ENCODE measurements at regions not wholly inside any gene's neighbourhood (a gene's known extent, or its start where the extent isn't known, plus 50 kb on each side); places are given as distances from the start of the nearest gene placed in this dataset.
"Not testable (repeated sequence)": the region's sequence is repeated elsewhere in the genome, so short reads cannot be mapped to it uniquely, and the experiment has no call there.

DNA sequence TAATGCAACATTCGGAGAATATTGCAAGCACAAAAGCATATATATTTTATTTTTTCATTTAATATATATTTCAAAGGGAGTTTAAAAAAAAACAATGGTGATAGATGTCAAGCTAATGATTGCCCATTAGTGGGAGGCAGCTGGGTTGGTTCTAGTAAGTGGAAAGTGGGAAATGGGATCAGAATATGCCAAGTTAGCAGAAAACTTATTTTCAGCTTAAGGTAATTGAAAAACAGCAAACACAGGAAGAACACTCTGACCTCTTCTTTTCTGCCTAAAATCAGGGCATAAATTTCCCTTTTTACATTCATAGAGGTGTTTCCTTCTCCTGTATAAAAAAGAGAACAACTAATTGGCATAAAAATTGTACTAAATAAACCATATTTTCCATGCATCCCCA, 535.3 kb upstream of the SYT4 start:
- no peak for DNase-seq (ENCODE audit: low spot score)

DNA sequence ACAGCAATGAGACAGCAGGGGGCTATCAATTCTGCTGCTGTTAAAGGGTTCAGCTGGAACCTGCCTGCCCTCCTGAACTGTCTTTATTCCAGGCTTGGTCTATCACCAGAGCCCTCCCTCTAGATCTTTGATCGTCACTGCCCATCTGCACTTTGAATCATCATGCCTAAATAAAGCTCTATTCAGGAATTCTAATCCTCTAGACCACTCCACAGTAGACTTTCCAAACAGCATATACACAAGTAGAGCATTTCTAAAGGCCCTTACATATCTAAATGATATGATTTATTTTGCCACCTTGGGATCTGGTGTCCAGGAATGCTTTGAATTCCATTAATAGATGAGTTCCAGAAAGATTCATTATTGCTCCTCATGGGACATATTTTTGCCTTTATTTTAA, 542.1 kb upstream of the SYT4 start:
- DNase-seq (ENCODE audit: low spot score), result no peak

DNA sequence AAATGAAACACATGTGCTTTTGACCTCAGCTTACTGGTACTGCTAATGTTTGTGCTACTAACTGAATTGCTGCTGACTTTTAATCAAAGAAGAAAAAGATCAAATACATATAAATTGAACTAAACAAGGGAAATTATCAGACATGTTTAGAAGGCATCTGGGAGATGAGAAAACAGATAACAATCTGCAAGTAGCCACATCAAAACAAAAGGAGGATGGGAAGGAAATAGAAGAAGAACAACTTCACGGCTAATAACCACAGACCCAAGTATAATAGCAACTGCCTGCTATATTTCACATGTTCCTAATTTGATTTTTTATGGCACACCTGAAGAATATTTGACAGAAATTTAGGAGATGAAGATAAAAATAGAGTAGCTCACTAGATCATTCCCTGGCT, 542.6 kb upstream of the SYT4 start:
- DNase-seq (ENCODE audit: low spot score), result no peak

DNA sequence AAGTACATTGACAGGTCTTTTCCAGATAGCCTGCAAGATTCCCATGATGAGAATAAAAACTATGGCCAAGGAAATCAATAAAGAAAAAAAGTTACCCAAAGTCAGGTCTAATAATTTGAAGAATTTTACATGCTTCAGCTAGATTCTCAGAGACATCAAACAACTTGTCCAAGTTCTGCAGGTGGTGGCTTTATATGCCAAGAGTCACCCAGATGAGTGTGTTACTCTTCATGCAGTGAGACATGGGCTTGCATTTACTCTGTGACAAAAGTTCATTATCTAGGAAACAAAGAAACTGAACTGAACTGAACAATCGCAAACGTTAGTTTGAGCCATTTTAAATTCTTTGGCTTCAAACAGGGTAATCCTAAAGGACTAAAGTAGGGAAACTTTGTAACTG, 548.5 kb upstream of the SYT4 start:
- no peak for DNase-seq (ENCODE audit: low spot score)

DNA sequence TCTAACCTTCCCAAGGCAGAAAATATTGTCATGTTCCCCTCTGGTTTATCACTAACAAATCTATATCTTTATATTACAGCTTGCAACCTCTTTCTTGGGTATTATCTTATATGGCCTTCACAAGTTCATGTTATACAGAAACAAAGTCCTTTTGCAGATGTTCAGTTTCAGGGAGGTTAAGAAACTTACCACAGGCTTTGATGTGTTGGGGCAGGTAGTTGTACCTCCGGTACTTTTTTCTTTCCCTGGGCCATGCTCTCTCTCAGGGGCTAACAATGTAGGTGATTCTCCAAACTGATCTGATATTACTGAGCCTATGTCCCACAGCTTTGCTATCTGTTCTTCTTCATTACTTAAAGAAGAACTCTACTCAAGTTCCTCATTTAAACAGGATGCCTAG, 548.9 kb upstream of the SYT4 start:
- no peak for DNase-seq (ENCODE audit: low spot score)

DNA sequence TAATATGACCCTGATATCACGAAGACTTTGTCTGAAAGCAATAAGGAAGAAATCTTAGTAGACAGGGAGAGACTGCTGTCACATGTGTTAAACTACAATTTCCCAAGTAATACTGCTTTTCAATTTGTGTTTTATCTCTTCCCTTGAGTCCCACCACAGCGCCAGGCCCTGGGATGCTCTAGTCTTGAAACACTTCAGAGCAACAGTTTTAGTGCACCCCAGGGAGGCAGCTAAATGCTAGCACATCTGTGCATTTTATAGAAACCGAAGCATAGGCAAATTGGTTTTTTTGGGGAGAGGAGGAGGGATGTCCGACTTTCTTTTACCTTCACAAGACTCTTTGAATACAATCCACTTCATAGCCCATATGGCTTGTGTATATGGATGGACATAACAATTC, 550.0 kb upstream of the SYT4 start:
- no peak for DNase-seq (ENCODE audit: low spot score)

DNA sequence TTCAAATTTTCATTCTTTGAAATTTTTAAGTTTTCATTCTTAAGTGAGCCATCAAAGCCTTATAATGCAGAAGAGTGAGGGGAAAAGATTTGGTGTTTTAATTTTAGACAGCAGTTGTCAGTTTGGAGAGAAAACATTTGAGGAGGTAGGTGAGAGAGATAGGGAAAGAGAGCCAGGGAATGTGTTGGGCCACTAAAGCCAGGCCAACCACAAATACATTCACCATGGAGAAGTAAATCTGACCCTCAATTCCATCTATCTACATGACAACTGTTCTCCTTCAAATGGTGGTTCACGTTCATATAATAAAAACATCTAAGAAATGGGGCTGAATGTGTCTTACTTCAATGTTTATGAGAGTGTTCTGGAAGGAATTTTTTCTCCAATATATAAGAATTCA, 553.0 kb upstream of the SYT4 start:
- no peak for DNase-seq (ENCODE audit: low spot score)

DNA sequence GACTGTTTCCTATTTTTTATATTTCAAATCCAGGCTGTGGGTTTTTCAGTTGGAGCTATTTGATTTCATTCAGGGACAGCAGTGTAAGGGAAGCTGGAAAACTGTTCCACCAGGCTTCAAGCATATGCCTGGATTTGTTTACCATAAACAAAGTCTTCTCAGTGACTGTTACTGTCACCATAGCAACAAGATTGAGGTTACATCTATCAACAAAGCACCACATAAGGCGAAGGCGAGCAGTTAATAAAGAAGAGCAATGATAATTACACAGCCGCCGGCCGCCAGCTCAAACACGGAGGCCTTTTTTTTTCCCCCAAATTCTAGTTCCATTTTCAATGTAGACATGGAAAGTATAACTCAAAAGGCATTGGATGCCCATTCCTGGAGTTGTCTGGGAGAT, 553.7 kb upstream of the SYT4 start:
- DNase-seq (ENCODE audit: low spot score), result peak; percentile 9

DNA sequence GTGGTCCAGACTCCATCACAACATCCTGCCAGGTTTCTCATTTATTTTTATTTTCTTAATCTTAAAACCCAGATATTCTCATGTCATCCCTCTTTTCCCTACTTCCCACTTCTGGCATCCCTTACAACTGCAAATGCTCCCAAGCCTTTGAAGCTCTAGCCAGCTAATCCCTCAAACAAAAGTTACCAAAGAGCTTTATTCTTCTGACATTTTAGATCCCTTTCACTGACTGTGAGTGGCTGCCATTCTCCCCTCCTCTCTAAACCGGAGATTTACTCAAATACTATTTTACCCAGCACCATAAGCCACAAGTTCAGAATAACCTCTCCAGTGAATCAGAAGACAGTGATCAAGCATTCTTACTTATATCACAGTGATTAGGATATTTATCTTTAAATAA, 569.0 kb upstream of the SYT4 start:
- DNase-seq (ENCODE audit: low spot score), result no peak

DNA sequence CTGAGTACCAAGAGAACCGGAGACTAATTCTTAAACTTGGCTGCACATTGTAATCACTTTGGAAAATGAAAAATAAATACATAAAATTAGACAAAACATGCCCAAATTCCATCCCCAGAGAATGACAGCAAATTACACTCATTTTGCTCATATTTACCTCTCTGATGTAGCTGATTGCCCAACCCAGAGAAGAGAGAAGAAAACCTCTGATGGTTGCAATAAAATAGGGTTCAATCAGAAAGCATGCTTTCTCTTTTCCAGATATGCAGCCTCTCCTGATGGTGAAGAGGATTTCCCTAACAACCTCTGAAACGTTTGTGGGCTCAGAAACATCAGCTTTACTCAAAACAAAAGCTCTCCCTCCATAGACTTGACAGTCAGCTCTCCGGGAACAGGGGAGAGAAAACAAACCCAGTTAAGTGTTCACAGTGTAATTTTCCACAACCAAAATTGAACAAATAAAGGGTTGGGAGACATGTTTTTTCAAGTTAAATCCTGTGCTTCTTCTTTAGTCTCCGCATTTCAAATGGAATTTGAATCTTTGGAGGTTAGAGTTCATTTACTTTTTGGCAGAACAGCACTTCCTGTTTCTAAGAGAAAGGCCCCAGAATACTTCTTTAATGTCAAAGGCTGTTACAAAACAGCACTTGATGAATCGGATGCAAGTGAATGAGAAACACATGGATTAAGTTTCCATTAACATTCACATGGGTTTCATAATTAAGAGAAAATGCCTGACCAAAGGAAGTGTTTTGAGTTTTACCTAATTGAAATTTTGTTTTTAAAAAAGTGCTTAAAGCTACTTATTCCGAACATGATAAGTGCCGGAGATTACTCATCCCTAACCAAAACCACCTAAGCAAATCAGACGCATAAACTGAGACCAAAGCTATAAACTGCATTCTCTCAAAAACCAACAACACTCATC, 570.1 kb upstream of the SYT4 start:
- no peak for DNase-seq (ENCODE audit: low spot score)

DNA sequence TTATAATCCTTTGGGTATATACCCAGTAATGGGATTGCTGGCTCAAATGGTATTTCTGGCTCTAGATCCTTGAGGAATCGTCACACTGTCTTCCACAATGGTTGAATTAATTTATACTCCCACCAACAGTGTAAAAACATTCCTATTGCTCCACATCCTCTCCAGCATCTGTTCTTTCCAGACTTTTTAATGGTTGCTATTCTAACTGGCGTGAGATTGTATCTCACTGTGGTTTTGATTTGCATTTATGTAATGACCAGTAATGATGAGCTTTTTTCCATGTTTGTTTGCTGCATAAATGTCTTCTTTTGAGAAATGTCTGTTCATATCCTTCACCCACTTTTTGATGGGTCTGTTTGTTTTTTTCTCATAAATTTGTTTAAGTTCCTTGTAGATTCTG, 572.5 kb upstream of the SYT4 start:
- DNase-seq (ENCODE audit: low spot score), result not testable (repeated sequence)

DNA sequence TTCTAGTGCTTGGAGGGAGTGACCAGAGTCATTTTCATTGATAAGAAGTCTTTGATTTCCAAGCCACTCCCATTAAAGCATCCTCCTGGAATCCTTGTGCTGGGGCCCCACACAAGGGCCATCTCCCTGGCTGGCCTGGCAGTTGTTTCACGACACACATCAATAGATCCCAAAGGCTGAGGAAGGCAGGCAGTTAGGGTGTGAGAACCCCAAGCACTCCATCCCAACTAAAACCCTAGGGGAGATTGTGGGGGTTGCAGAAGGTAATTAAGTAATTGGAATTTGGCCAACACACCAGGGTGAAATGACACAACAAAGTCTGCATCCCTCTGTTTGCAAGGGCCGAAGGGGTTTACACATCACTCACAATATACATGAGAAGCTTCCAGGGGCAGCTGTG, 578.1 kb upstream of the SYT4 start:
- no peak for DNase-seq (ENCODE audit: low spot score)

DNA sequence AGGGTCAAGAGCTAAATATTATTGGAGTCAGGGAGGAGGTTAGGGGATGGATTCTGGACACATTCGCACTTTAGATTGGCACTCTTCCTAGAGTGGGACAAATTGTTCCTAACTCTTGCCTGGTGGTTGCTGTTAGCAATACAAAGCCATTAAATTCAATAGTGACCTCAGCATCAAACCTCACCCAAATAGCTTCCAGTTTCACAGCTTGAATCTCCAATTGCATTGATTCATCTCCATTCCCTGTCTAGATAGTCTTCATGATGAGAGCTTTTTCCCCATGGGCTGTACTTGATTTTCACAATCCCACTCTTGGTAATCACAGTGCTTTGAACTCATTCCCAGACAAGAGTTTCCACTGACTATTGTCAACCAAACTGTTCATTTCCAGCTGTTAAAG, 585.9 kb upstream of the SYT4 start:
- no peak for DNase-seq (ENCODE audit: low spot score)

DNA sequence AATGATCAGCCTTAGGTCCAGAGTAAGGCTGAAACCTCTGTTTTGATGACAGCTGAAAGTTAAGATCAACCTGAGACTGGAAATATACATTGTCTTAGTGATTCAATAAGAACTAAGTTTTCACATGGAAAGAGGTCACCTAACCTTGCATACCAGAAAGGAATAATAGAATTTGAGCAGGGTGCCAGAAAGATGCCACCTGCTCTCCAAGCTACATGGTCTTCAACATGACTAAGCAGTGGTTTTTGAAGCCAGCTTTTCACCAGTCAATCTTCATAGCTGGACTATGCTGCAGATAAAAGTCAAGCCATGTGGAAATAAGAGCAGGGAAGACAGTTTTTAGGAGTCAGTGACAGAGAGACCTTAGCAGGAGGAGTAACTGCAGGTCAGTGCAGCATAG, 589.4 kb upstream of the SYT4 start:
- DNase-seq (ENCODE audit: low spot score), result no peak

DNA sequence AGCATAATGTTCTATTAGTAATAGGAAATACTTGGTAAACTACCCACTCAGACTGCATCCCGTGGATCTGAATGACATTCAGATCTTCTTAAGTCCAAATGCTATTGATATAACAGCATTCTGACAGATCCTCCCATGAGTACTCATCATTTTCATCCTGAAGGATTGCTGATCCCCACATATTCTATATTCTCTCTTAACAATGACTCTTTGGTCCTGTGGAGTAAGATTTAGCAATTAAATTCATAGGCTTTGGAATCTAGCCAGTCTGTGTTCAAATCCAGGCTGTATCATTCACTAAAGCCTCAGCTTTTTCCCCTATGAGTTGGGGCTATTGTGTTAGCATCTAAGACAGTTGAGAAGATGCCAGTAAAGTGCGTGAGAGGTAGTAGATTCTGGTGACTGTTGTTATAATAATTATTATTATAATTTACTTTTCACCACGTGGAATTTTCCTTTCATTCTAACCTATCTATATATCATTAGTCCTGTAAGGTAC, 591.3 kb upstream of the SYT4 start:
- DNase-seq (ENCODE audit: low spot score), result no peak

DNA sequence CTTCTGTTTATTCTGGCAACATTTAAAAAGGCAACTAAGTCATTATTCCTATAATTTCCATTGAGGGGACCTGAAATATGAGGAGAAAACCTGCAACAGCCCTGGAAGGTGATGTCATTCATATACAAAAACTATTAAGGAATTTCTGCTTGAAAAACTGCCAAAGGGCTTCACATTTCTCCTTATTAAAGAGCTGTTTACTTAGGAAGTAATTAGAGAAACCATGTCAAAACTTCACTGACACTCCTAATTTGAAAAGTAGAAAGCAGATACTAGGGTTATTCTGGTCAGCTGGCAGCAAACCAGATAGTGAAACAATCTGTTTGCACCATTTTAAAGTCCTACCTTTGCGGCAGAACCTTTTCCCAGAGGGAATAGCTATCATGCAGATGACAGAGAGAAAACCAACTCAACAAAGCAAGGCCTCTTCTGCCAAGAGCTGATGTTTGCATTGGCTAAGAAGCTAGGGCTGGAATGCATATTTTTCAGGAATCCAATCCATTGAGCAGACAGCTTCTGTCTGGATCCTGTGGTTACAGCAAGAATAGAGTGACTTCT, 592.2 kb upstream of the SYT4 start:
- no peak for DNase-seq (ENCODE audit: low spot score)

DNA sequence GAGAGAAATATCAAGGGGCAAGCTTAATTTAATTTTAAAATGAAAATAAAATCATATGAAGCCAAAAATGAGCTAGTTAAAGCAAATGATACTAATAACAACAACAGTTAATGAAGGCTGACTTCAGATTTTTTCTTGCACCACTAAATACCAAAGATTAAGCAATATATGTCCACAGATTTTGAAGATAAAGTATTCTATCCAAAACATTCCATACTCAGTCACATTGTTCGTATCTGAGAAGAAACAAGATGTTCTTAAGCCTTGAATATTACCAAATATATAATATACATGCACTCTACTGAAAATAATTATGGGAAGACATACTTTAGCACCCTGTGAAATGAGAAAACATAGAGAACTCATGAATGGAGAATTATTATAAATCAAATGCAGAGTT, 593.3 kb upstream of the SYT4 start:
- no peak for DNase-seq (ENCODE audit: low spot score)

DNA sequence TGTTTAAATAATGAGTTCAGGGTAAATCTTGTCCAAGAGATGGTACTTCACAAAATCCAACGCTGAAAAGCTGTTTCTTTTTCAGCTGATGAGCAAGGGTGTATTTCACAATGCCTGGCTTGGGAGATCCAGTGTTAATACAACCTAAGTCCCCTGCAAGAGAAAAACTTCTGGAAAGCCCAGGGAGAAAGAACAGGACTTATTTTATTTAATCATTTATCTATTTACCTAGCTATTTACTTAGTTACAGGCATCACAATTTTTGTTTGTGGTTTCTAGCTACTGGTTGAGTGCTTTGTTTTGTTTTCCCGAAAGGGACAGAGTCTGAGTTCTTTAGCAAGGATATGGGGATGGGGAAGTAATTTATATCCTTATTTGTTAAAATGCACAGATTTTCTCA, 598.2 kb upstream of the SYT4 start:
- DNase-seq (ENCODE audit: low spot score), result no peak

DNA sequence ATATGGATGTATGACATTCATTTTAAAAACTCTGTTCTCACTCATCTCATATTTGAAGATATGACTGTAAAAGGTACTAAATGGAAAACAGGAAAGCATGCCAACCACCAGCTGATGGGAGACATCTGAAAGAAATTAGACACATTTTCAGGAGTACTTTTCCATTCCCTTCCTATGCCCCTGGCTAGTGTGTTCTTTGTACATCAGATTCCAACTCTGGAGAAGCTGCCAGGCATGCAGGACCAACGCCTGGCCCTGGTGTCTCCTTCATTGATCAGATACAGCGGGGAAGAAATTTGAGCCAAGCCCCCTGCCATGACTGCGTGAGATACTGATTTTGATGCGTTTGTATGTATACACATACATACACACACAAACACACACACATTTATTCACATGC, 599.0 kb upstream of the SYT4 start:
- no peak for DNase-seq (ENCODE audit: low spot score)

DNA sequence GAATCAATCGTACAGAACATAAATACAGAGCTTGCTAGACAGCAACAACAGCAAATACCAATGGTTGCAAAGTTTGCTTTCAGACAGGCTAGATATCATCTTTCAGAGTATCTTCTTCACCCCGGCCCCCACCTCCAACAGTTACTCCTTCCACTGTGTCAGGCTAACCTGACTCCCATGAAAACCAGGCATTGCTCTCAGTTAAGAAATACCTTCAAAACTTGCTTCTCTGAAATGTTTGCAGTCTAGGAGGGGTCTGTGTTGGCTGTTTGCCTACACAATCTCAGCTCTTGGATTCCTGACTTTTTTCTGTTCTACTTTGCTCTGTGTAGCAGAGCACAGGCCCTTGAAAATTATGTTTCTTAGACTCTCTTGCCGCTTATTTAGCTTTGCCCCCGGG, 599.5 kb upstream of the SYT4 start:
- no peak for DNase-seq (ENCODE audit: low spot score)

DNA sequence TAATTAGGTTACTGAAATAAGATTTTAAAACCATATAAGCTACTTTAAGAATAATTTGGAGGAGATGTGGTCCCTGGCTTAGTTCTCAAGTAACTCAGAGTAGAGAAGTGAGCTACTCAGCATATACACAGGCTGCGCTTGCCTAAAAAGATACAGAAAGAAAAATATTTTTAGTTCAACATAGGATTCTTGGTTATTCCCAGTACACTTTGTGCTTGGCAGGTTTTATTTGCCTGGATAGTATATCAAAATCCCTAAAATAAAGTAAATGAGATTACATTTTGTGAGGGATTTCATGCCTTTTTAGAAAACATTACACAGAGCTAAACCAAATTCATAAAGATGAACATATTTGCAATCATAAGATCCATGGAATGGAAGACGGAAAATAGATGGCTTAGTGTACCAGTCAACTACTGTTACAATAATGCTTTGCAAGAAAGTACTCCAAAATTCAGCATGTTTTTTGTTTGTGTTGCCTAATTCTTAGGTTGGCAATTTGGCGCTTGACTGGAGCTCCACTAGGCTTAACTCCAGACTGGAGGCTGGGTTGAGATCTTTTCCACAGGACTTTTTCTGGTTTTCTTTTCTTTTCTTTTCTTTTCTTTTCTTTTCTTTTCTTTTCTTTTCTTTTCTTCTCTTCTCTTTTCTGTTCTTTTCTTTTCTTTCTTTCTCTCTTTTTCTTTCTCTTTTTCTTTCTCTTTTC, 600.5 kb upstream of the SYT4 start:
- no peak for DNase-seq (ENCODE audit: low spot score)

DNA sequence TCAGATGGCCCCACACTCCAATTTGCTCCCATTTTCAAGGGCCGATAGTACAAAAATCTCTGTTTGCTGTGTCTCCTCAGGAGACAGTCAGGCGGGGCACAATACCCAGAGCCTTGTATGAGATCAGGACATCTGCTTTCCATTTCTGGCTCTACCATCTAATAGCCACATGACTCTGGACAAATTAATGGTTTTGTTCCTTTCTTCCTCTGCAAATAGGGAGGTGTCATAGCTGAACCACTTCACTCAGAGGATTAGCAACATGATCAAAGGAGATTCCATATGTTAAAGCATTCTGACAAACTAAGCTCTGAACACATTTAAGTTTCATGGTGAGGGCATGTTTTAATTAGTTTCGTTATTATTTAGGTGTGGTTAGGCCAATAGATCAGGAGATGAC, 602.1 kb upstream of the SYT4 start:
- DNase-seq (ENCODE audit: low spot score), result no peak

DNA sequence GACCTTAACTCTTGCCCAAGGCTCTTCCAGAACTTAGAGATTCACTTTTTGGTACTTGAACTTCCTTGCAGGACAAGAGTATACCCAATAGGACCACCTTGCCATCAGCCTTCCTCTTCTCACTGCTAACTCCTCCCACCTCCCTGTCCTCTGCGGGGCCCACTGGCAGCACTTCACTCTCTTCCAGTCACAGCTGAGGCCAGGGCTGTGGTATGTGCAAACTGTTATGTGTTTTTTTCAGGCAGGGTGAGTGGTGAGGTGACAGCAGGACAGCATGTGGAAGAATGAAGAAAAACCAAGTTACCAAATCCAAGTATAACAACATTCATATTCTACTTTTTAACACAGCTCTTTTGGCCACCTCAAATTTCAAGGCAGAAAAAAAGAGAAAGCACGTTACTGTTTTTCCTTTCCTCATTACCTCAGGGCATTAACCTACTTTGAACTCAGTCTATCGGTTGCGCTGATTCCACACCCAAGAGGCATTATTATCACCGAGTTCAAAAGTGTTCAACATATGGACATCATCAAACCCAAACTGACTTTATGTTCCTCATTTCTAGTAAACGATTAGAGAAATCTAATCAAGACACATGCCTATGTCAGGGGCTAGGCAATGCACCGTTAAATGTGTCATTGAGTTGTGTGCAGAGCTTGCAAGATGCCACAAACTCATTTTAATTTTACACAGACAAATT, 605.2 kb upstream of the SYT4 start:
- no peak for DNase-seq (ENCODE audit: low spot score)
